Spleen (tissue), 7 donors: ENCODE measurements at regions not wholly inside any gene's neighbourhood (a gene's known extent, or its start where the extent isn't known, plus 50 kb on each side); places are given as distances from the start of the nearest gene placed in this dataset.

ENCODE experiments used
- POLR2A ChIP-seq, 3 donors: fragments of 450-650 bp; IDR thresholded peaks; one replicate each; pipeline ENCODE4 v1.5.1; 2017; ENCODE audit warnings: antibody characterized with exemption in 3 of 3, mild to moderate bottlenecking in 1 of 3
- TF ChIP-seq, protein P1 (sequence below), 11 experiments: fragments of 200-600 bp in 7 of 11; fragments of 450-650 bp in 4 of 11; sonication (generic) in 4 of 11; IDR thresholded peaks in 8 of 11; conservative IDR thresholded peaks in 3 of 11; 1 replicate in 7 of 11; 2 replicates in 4 of 11; pipeline versions ENCODE4 v1.4.0 to v1.8.0; 2016 to 2021; ENCODE audit warnings: antibody characterized with exemption in 11 of 11, inconsistent platforms in 4 of 11, mild to moderate bottlenecking in 1 of 11
- donor health status: DM: no; HTN: no; CAD: no; lungs with moderate emphysema.
- donor health status: DM: no; HTN: no; CAD: no.
- donor health status: DM: no; HTN: no; CAD: no.

DNA sequence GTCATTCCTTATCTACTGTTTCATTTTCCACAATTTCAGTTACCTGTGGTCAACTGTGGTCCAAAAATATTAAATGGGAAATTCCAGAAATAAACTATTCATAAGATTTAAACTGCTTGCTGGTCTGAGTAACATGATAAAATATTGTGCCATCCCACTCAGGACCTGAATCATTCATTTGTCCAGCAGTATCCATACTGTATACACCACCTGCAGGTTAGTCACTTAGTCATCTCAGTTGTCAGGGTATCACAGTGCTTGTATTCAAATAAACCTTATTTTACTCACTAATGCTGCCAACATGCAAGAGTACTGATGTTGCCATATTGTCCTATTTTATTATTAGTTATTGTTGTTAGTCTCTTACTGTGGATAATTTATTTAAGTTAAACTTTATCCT is 139.7 kb downstream of the FBXO4 start:
- TF ChIP-seq, protein P1, sequence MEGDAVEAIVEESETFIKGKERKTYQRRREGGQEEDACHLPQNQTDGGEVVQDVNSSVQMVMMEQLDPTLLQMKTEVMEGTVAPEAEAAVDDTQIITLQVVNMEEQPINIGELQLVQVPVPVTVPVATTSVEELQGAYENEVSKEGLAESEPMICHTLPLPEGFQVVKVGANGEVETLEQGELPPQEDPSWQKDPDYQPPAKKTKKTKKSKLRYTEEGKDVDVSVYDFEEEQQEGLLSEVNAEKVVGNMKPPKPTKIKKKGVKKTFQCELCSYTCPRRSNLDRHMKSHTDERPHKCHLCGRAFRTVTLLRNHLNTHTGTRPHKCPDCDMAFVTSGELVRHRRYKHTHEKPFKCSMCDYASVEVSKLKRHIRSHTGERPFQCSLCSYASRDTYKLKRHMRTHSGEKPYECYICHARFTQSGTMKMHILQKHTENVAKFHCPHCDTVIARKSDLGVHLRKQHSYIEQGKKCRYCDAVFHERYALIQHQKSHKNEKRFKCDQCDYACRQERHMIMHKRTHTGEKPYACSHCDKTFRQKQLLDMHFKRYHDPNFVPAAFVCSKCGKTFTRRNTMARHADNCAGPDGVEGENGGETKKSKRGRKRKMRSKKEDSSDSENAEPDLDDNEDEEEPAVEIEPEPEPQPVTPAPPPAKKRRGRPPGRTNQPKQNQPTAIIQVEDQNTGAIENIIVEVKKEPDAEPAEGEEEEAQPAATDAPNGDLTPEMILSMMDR (IDR thresholded peaks at IDR 0.05 in 8 of 11, conservative IDR thresholded peaks at IDR 0.05 in 3 of 11): no peak
- no peak for TF ChIP-seq POLR2A (IDR thresholded peaks at IDR 0.05)
